HEK293 (cell line): ENCODE measurements at regions not wholly inside any gene's neighbourhood (a gene's known extent, or its start where the extent isn't known, plus 50 kb on each side); places are given as distances from the start of the nearest gene placed in this dataset.

Experiments used
- TCF7L2 ChIP-seq: IDR thresholded peaks from 2 replicates; pipeline ENCODE4 v1.6.1; 2011; ENCODE audit warnings: low read depth, mild to moderate bottlenecking, inconsistent platforms, low read length, moderate library complexity, borderline replicate concordance
- YY1 ChIP-seq: fragments of 450-650 bp; formaldehyde crosslinking; IDR thresholded peaks from 2 replicates; pipeline ENCODE4 v1.5.1; 2018; ENCODE audit warnings: missing biosample characterization, missing genetic modification characterization
- ZNF16 ChIP-seq: fragments of 450-650 bp; formaldehyde crosslinking; IDR thresholded peaks from 2 replicates; pipeline ENCODE4 v1.5.1; 2016; ENCODE audit warnings: low read depth, missing biosample characterization, missing genetic modification characterization
- TF ChIP-seq, protein P1 (sequence below): fragments of 450-650 bp; formaldehyde crosslinking; IDR thresholded peaks from 2 replicates; pipeline ENCODE4 v1.5.1; 2016; ENCODE audit warnings: missing biosample characterization, missing genetic modification characterization

DNA sequence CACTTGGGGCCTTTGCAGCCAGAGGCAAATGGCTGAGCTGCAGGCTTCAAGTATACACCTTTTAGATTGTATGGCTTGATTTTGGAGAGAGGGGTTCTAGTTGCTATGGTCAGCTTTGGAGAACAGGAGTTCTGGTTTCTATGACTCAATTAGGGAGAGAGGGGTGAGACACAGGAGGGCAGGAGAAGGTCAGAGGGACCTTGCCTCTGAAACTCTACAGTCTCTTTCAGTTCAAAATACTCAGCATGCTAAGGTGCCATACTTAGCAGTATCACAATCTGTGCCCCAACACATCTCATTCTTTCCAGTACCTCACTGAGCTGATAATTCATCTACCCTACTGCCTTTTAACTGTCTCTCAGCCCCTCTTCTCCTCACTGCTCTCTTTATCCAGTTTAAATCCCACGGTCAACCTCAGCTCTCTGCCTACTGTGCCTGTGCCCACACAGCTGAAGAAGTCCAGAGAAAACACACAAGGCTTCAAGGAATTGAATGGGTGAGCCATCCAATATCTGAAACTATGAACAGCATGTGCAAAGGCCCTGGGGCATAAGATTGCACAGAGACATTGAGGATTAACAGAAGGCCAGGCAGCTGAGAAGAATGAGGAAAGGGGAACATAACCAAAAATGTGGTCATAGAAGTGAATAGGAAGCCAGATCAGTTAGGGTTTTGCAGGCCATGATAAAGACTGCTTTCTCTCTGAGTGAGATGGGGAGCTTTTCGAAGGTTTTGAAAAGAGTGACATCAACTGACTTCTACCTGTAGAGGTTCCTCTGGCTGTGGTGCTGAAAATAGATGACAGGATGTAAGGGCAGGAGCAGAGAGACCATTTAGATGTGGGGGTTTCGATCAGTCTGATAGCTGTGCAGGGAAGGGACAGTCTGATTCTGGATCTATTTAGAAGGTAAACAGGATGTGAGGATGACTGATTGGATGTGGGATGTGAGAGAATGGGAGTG, 54.5 kb upstream of the C3orf80 start:
- no peak for TF ChIP-seq ZNF16 (tag by site-specific recombination)
- TF ChIP-seq, protein P1, sequence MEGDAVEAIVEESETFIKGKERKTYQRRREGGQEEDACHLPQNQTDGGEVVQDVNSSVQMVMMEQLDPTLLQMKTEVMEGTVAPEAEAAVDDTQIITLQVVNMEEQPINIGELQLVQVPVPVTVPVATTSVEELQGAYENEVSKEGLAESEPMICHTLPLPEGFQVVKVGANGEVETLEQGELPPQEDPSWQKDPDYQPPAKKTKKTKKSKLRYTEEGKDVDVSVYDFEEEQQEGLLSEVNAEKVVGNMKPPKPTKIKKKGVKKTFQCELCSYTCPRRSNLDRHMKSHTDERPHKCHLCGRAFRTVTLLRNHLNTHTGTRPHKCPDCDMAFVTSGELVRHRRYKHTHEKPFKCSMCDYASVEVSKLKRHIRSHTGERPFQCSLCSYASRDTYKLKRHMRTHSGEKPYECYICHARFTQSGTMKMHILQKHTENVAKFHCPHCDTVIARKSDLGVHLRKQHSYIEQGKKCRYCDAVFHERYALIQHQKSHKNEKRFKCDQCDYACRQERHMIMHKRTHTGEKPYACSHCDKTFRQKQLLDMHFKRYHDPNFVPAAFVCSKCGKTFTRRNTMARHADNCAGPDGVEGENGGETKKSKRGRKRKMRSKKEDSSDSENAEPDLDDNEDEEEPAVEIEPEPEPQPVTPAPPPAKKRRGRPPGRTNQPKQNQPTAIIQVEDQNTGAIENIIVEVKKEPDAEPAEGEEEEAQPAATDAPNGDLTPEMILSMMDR (tag by site-specific recombination): no peak
- no peak for TF ChIP-seq TCF7L2
- no peak for TF ChIP-seq YY1 (tag by site-specific recombination)
